ENCODE measurements at regions not wholly inside any gene's neighbourhood (a gene's known extent, or its start where the extent isn't known, plus 50 kb on each side); places are given as distances from the start of the nearest gene placed in this dataset.

DNA sequence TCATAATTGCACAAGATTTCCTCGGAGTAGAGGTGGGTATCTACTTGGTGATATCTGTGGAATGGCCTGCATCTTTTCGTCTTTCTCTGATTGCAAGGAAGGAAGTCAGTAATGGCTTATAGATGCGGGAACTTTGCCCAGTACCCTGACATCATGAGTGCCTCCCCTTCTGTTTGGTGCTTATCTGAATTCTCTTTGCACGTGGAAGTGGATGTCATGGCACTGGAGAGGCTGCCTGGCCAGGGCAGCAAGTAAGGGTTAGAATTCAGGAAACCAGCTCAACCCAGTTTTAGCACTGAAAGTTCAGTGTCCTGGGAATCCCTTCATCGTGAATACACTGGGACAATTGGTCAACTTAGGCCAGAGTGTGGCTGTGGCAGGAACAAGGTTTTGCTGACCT is 83.5 kb upstream of the RAPGEF2 start:
- no peaks in the 10 kb centered on the region for H3K4me1 ChIP-seq
- no peak overlapping the region for H3K4me3 ChIP-seq
- H3K27me3 ChIP-seq: no peaks in the 10 kb centered on the region
- H3K27ac ChIP-seq: no peak overlapping the region
- TF ChIP-seq, protein P1, sequence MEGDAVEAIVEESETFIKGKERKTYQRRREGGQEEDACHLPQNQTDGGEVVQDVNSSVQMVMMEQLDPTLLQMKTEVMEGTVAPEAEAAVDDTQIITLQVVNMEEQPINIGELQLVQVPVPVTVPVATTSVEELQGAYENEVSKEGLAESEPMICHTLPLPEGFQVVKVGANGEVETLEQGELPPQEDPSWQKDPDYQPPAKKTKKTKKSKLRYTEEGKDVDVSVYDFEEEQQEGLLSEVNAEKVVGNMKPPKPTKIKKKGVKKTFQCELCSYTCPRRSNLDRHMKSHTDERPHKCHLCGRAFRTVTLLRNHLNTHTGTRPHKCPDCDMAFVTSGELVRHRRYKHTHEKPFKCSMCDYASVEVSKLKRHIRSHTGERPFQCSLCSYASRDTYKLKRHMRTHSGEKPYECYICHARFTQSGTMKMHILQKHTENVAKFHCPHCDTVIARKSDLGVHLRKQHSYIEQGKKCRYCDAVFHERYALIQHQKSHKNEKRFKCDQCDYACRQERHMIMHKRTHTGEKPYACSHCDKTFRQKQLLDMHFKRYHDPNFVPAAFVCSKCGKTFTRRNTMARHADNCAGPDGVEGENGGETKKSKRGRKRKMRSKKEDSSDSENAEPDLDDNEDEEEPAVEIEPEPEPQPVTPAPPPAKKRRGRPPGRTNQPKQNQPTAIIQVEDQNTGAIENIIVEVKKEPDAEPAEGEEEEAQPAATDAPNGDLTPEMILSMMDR (IDR thresholded peaks at IDR 0.05): no peak
- ATAC-seq (no peak), DNase-seq (no peak)
- H3K9me3 ChIP-seq: no peaks in the 10 kb centered on the region
- no peaks in the 10 kb centered on the region for H3K36me3 ChIP-seq
- intact Hi-C loops (cut with DNase I): no loop called here

DNA sequence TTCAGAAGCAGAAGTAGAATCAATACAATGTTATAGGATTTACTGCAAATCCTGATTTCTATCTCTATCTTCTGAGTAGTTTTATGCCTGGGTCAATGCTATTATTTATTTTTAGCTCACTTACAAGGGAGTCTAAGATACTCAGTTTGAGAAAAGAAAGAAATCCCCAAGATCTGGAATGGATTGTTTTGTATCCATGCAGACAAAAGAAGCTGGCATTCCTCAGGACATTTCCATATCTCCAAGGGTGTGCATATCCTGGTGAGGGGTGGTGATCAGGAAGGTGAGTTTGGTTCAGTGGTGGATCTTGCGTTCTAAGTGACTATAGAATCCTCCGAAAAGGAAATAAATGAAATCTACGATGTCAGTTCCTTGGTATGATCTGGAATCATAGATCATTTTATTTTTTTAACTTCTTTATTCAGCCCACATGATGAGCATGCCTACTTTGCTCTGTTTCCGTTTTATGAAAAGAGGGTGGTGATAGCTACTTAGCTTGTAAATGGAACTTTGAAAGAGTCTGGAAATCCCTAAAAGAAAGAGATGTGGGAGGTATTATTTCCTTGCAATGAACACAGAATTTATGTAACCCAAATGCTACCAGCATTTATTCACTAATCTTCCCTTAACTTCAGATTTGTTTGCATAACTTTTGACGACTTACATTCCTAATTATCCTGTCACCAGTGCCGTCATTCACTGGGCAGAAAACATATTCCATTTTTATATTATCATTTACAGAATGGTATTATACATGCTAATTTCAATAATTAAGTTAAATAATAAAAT is 81.1 kb upstream of the RAPGEF2 start:
- no peaks in the 10 kb centered on the region for H3K36me3 ChIP-seq
- no peak overlapping the region for H3K27ac ChIP-seq
- TF ChIP-seq, protein P1 (IDR thresholded peaks at IDR 0.05): no peak
- DNase-seq (no peak), ATAC-seq (no peak)
- intact Hi-C loops (cut with DNase I): no loop called here
- H3K9me3 ChIP-seq: no peaks in the 10 kb centered on the region
- H3K4me1 ChIP-seq: no peaks in the 10 kb centered on the region
- H3K27me3 ChIP-seq: no peaks in the 10 kb centered on the region
- no peak overlapping the region for H3K4me3 ChIP-seq

DNA sequence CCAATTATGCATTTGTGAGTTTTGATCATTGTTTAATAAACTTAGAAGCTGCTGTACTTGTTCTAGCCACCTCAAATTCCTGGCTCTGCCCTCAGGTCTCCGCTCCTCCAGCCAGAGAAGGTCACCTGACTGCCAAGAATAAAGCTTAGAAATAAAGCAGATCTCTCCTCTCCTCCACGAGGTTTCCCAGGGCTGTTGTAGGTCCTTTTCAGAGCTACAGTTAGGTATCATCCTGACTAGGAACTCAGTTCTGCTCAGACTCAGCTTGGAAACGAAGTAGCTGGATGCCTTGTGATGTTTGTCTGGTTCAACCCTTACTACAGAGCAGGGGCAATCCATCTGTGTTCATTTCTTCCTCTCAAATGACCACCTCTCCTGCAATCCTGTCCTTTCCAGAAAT is 79.1 kb upstream of the RAPGEF2 start:
- Histone ChIP-seq H3K4me1 (no peaks in the 10 kb centered on the region), H3K27me3 (no peaks in the 10 kb centered on the region), H3K9me3 (no peaks in the 10 kb centered on the region), H3K4me3 (no peak overlapping the region), H3K36me3 (no peaks in the 10 kb centered on the region), H3K27ac (no peak overlapping the region)
- TF ChIP-seq, protein P1 (IDR thresholded peaks at IDR 0.05): no peak
- ATAC-seq: no peak
- no peak for DNase-seq
- intact Hi-C loops (cut with DNase I): no loop called here

DNA sequence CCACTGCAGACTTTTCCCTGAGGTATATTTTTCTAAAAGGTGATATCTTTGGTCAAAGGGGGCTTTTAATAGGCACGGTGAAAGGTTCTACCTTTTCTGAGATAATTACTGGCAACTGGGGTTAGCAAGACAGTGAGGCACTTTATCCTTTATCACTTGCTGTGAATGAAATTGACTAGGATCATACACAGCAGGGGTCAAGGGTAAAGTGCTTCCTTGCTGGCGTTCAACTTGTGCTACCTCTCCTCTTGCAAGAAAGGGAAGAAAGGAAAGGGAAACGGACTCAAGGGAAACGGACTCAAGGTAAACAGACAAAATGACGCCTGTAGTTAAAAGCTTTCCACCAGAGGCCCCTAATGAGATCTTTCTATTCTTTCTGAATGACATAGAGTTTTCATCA is 78.6 kb upstream of the RAPGEF2 start:
- Histone ChIP-seq H3K4me1 (no peaks in the 10 kb centered on the region), H3K27ac (no peak overlapping the region), H3K9me3 (no peaks in the 10 kb centered on the region), H3K27me3 (no peaks in the 10 kb centered on the region), H3K4me3 (no peak overlapping the region), H3K36me3 (no peaks in the 10 kb centered on the region)
- DNase-seq (no peak), ATAC-seq (no peak)
- intact Hi-C loops (cut with DNase I): no loop called here
- TF ChIP-seq, protein P1 (IDR thresholded peaks at IDR 0.05): no peak

DNA sequence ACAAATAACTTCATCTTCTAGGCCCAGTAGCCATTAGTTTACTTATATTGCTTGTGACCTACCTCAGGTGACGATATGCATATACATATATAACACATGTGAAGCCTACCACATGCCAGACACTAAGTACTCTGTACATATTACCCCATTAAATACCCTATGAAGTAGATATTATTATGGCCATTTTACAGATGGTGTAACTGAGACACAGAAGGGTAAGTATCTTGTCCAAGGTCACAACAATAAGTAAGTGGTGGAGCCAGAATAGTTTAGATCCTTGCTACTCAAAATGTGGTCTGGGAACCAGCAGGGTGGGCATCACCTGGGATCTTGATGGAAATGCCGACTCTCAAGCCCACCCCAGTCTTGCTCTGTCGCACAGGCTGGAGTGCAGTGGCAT is 78.1 kb upstream of the RAPGEF2 start:
- Histone ChIP-seq H3K9me3 (no peaks in the 10 kb centered on the region), H3K27me3 (no peaks in the 10 kb centered on the region), H3K4me3 (no peak overlapping the region), H3K36me3 (no peaks in the 10 kb centered on the region), H3K4me1 (no peaks in the 10 kb centered on the region), H3K27ac (no peak overlapping the region)
- intact Hi-C loops (cut with DNase I): no loop called here
- ATAC-seq (no peak), DNase-seq (no peak)
- TF ChIP-seq, protein P1 (IDR thresholded peaks at IDR 0.05): no peak

DNA sequence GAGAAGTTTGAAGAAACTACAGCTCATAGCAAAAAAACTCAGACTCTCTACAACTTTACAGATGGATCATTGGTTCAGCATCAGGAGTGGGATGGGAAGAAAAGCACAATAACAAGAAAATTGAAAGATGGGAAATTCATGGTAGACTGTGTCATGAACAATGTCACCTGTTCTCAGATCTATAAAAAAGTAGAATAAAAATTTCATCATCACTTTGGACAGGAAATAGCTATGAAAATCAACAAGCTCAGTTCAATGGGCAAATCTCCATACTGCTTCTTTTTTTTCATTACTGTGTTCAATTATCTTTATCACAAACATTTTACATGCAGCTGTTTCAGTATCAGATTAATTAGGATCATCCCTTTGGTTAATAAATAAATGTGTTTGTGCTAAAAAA is 76.5 kb upstream of the RAPGEF2 start:
- Histone ChIP-seq H3K4me3 (no peak overlapping the region), H3K9me3 (no peaks in the 10 kb centered on the region), H3K27me3 (no peaks in the 10 kb centered on the region), H3K4me1 (no peaks in the 10 kb centered on the region), H3K27ac (no peak overlapping the region), H3K36me3 (no peaks in the 10 kb centered on the region)
- TF ChIP-seq, protein P1 (IDR thresholded peaks at IDR 0.05): no peak
- ATAC-seq: no peak
- intact Hi-C loops (cut with DNase I): no loop called here
- no peak for DNase-seq
